ENCODE measurements at regions not wholly inside any gene's neighbourhood (a gene's known extent, or its start where the extent isn't known, plus 50 kb on each side); places are given as distances from the start of the nearest gene placed in this dataset.

GRCh38 chr6:85706272-85706671 lies 63.6 kb upstream of the SYNCRIP start:
- ChIA-PET POLR2A (no interaction called here), CTCF (no interaction called here)
- DNase-seq (ENCODE audit: extremely low spot score) = no peak
- TF ChIP-seq BHLHE40 (IDR thresholded peaks at IDR 0.05; ENCODE audit: borderline replicate concordance) (no peak), ARNT (IDR thresholded peaks at IDR 0.05) (no peak), FOXK2 (IDR thresholded peaks at IDR 0.05) (no peak), FOXM1 (IDR thresholded peaks at IDR 0.05; ENCODE audit: borderline replicate concordance) (no peak), LEF1 (IDR thresholded peaks at IDR 0.05; ENCODE audit: borderline replicate concordance) (no peak), PKNOX1 (IDR thresholded peaks at IDR 0.05) (no peak), HDGF (IDR thresholded peaks at IDR 0.05; ENCODE audit: borderline replicate concordance) (no peak), ELF4 (IDR thresholded peaks at IDR 0.05) (no peak), NFRKB (IDR thresholded peaks at IDR 0.05) (no peak), FOXA1 (IDR thresholded peaks at IDR 0.05) (no peak), CTBP1 (IDR thresholded peaks at IDR 0.05; ENCODE audit: borderline replicate concordance) (no peak), SUZ12 (IDR thresholded peaks at IDR 0.05) (no peak), ZNF384 (IDR thresholded peaks at IDR 0.05) (no peak), SP1 (IDR thresholded peaks at IDR 0.05) (no peak), TARDBP (IDR thresholded peaks at IDR 0.05) (no peak), L3MBTL2 (conservative IDR thresholded peaks at IDR 0.05) (no peak)

GRCh38 chr6:85705220-85705619 lies 62.5 kb upstream of the SYNCRIP start:
- POLR2A ChIA-PET = interaction anchor here (1.0 kb wide), 1 partner anchor 26 kb away, joined by 3 read pairs; no protein-coding TSS in a partner anchor
- TF ChIP-seq ZNF384 (IDR thresholded peaks at IDR 0.05) (no peak), SUZ12 (IDR thresholded peaks at IDR 0.05) (no peak), ARNT (IDR thresholded peaks at IDR 0.05) (no peak), HDGF (IDR thresholded peaks at IDR 0.05; ENCODE audit: borderline replicate concordance) (no peak), TARDBP (IDR thresholded peaks at IDR 0.05) (no peak), LEF1 (IDR thresholded peaks at IDR 0.05; ENCODE audit: borderline replicate concordance) (no peak), FOXK2 (IDR thresholded peaks at IDR 0.05) (no peak), ELF4 (IDR thresholded peaks at IDR 0.05) (no peak), SP1 (IDR thresholded peaks at IDR 0.05) (no peak)
- DNase-seq (ENCODE audit: extremely low spot score) = no peak
- CTCF ChIA-PET = no interaction called here

GRCh38 chr6:85703406-85703805 lies 60.7 kb upstream of the SYNCRIP start:
- no peak for DNase-seq (ENCODE audit: extremely low spot score)
- POLR2A ChIA-PET = no interaction called here
- no peak for TF ChIP-seq HDGF (IDR thresholded peaks at IDR 0.05; ENCODE audit: borderline replicate concordance)
- CTCF ChIA-PET = interaction anchor here (0.7 kb wide), 1 partner anchor 166 kb away, joined by 9 read pairs; no protein-coding TSS in a partner anchor

All from HEK293T (cell line).